DND-41 (cell line): ENCODE measurements at regions not wholly inside any gene's neighbourhood (a gene's known extent, or its start where the extent isn't known, plus 50 kb on each side); places are given as distances from the start of the nearest gene placed in this dataset.

Source experiments
- EZH2 ChIP-seq: IDR thresholded peaks from 3 replicates; pipeline ENCODE4 v1.6.1; 2012; ENCODE audit warnings: borderline replicate concordance, low read depth, mild to moderate bottlenecking, moderate library complexity, low read length, inconsistent platforms; ENCODE audit not compliant: severe bottlenecking
- TF ChIP-seq, protein P1 (sequence below): IDR thresholded peaks from 2 replicates; pipeline ENCODE4 v1.5.1; 2012; ENCODE audit warnings: borderline replicate concordance, low read length, moderate library complexity, mild to moderate bottlenecking; ENCODE audit not compliant: poor library complexity, severe bottlenecking; ENCODE audit errors: extremely low read depth

DNA sequence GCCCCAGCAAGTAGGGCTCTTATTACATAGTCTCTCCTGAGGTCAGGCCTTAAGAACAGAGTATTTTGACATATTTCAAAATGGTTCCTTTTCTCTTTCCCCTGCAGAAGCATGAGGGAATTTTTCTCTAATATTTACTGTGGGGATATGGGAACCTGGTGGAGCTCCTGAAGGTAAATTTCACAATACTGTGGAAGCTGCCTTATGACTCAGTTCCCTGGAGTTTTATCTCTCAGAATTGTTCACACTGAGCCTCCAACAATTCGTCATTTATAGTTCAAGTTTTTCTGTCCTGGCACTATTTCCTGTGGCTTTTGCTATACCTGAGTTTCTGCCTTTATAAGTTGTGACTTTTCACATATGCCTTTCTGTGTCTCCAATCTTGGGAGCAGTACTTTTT lies 607.2 kb upstream of the NDST4 start:
- TF ChIP-seq, protein P1, sequence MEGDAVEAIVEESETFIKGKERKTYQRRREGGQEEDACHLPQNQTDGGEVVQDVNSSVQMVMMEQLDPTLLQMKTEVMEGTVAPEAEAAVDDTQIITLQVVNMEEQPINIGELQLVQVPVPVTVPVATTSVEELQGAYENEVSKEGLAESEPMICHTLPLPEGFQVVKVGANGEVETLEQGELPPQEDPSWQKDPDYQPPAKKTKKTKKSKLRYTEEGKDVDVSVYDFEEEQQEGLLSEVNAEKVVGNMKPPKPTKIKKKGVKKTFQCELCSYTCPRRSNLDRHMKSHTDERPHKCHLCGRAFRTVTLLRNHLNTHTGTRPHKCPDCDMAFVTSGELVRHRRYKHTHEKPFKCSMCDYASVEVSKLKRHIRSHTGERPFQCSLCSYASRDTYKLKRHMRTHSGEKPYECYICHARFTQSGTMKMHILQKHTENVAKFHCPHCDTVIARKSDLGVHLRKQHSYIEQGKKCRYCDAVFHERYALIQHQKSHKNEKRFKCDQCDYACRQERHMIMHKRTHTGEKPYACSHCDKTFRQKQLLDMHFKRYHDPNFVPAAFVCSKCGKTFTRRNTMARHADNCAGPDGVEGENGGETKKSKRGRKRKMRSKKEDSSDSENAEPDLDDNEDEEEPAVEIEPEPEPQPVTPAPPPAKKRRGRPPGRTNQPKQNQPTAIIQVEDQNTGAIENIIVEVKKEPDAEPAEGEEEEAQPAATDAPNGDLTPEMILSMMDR = no peak
- no peak for TF ChIP-seq EZH2
